ENCODE measurements at regions not wholly inside any gene's neighbourhood (a gene's known extent, or its start where the extent isn't known, plus 50 kb on each side); places are given as distances from the start of the nearest gene placed in this dataset.

DNA sequence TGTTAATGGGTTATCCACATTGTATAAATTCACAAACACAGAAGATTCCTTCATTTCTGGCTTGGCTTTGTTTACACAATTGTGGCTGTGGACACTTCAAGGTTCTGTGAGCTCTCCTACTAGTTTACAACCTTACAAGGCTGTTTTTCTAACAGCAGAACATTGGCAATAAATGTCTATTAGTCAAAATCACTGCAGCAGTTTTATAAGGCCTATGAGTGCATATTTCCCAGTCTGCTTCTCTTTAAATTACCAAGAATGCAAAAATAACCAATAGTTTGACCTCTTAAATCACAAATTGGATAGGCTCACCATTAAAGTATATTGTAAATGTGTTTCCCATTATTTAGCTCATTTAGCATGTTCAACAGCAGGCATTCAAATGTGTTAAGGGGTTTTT lies 239.2 kb downstream of the DKK2 start:
- TF ChIP-seq LEF1 (IDR thresholded peaks at IDR 0.05; ENCODE audit: borderline replicate concordance), result no peak
- TF ChIP-seq TARDBP (IDR thresholded peaks at IDR 0.05), result no peak
- TF ChIP-seq FOXA1 (IDR thresholded peaks at IDR 0.05), result no peak
- no peak for TF ChIP-seq CTBP1 (IDR thresholded peaks at IDR 0.05; ENCODE audit: borderline replicate concordance)
- TF ChIP-seq ZNF384 (IDR thresholded peaks at IDR 0.05), result no peak
- TF ChIP-seq BHLHE40 (IDR thresholded peaks at IDR 0.05; ENCODE audit: borderline replicate concordance), result no peak
